Liver (tissue), 3 donors: ENCODE measurements at regions not wholly inside any gene's neighbourhood (a gene's known extent, or its start where the extent isn't known, plus 50 kb on each side); places are given as distances from the start of the nearest gene placed in this dataset.

Experiments used
- ATF3 ChIP-seq: IDR thresholded peaks from 2 replicates; pipeline ENCODE4 v1.6.1; 2016; ENCODE audit warnings: antibody characterized with exemption
- CTCF ChIP-seq: fragments of 150-350 bp; IDR thresholded peaks from 2 replicates; pipeline ENCODE4 v1.5.1; 2017; ENCODE audit warnings: improper control_type of control experiment, low read depth, low read length; ENCODE audit not compliant: missing input control
- JUND ChIP-seq, 2 donors: IDR thresholded peaks; 2 replicates each; pipeline ENCODE4 v1.6.1; 2016; ENCODE audit warnings: antibody characterized with exemption in 2 of 2
- RAD21 ChIP-seq, 2 donors: IDR thresholded peaks; 2 replicates each; pipeline ENCODE4 v1.6.1; 2016; ENCODE audit warnings: antibody characterized with exemption in 2 of 2, mild to moderate bottlenecking in 2 of 2
- REST ChIP-seq: IDR thresholded peaks from 2 replicates; pipeline ENCODE4 v1.6.1; 2016; ENCODE audit warnings: antibody characterized with exemption, mild to moderate bottlenecking
- YY1 ChIP-seq: IDR thresholded peaks from 2 replicates; pipeline ENCODE4 v1.6.1; 2016; ENCODE audit warnings: antibody characterized with exemption, mild to moderate bottlenecking
- ZBTB33 ChIP-seq: IDR thresholded peaks from 2 replicates; pipeline ENCODE4 v1.6.1; 2016; ENCODE audit warnings: antibody characterized with exemption
- donor health status: healthy.
- donor health status: healthy.

GRCh38 chr16:73610160-73610559 lies 562.2 kb upstream of the ZFHX3 start:
- TF ChIP-seq CTCF (no peak), ATF3 (no peak), RAD21 (IDR thresholded peaks at IDR 0.05) (no peak), JUND (IDR thresholded peaks at IDR 0.05) (no peak), ZBTB33 (no peak), YY1 (no peak), REST (no peak)
